CD4-positive, alpha-beta T cell treated with Interleukin-2 at 100 ng/mL for 4 hours (primary cell): ENCODE measurements at regions not wholly inside any gene's neighbourhood (a gene's known extent, or its start where the extent isn't known, plus 50 kb on each side); places are given as distances from the start of the nearest gene placed in this dataset.

Experiments used
- DNase-seq: peaks from one replicate; pipeline ENCODE4 v3.0.0-alpha.2; 2020; ENCODE audit warnings: low spot score

DNA sequence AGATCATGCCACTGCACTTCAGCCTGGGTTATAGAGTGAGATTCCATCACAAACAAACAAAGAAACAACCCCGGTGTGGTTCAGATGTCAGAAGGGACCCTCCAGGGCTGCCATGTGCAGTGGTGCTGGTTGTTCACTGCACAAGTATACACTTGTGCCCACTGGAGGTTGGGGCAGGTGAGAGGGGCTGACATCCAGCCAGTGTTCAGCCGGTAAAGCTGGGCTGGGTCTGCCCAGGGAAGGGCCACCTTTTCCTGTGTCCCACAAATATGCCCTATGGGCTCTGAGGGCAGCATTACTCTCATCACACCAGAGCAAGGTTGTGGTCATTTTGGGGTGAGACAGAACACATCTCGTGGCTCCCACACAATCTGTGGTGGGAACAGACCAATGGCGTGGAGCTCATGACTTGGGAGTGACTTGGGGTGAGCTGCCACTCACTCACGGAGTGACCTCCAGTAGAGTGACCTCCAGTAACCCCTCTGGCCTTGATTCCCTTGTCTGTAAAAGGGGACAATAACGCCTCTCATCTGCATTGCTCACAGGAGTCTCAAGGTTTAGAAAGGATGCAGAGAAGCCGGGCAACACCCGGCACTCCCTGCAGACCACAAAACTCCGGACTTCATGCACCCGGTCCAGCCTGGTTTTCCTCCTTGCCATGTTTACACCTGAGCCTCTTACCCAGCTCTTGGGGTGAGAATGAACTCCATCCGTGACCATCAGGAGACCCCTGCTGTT, 69.0 kb upstream of the VRK1 start:
- no peak for DNase-seq

DNA sequence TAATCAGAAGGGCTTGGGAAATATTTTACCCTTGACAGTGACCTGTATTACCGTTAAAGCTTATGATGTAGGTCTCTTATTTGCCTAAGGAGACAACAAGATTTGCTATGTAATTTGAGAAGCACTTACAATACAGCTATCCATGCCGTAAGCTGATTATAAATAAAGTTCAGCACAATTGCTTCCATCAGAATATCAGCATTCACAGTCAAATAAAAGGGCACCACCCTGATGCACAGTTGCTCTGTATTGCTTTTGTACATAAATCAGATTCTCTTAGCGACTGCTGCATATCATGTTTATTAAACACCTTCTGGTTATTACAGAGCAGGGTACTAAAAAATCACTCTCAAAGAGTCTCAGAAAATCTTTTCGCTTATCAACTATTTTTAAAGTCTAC, 67.3 kb upstream of the VRK1 start:
- no peak for DNase-seq

DNA sequence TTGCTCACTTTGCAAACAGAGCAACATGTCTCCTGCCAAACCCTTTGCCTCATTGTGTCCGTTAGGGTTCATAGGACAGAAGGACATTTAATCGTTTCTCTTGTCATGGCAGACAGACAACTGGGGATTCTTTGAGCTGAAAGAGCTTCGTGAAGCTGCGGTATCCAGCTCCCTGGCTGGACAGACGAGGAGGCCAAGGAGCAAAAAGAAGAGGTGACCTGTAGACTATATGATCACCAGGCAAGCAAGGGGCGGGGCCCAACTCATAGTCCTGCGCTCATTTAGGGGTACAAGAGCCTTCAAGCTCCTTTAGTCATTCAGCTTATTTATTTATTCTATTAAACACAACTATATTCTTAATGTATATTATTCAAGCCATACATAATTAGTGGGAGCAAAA, 66.8 kb upstream of the VRK1 start:
- no peak for DNase-seq

- no peak for DNase-seq
Observed at GRCh38 chr14:96734076-96734622, 63.0 kb upstream of the VRK1 start.

DNA sequence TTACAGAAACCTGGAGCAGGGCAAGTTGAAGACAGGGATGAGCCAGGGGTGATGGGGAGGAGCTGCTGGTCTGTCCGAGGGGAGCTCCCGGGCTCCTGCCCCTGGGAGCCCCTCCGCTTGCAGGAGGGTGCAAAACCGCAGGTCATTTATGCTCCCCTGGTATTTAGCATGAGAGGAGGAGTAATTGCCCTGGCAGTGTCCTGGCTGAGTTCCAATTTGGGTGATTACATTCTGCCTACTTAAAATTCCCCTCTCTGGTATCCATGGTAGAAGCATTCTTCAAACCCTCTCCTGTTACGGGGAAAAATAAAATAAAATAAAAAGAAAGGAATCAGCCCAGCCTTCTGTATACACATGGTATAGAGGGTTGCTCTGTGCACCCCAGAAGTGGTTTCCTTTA, 61.7 kb upstream of the VRK1 start:
- DNase-seq = no peak

DNA sequence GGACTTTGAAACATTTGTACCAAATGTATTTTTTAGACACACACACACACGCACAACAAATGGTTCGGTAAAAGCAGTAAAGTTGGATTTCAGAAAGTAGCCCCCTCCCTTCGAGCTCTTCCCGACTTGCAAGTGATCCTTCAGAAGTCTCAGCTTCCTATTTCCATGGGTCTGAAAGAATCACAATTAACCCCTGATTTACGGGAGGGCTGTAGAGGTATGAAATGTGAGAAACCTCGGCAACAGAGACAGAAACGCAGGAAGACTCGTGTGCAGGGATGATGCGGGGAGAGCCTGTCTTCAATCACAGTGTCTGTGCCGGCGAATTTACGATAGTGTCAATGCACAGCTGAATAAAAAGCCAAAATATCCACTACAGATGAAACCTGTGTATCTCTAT, 60.7 kb upstream of the VRK1 start:
- no peak for DNase-seq

DNA sequence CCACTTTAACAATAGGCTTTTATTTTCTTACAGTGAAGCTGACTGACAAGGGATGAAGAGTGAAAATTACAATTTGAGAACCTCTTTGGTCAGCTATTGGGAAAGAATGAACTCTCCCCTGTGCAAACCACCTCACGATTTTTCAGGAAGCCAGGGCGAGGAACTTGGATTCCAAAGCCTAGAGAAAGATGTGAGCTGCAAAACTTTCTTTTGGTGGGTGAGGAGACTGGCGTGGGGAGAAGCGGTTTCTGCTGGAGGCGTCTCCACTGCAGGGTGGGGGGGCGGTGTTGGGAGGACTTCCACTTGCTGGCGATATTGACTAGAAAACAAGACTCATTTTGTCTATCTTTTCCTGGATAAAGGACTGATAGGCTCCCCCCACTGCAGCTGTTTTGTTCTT, 59.3 kb upstream of the VRK1 start:
- no peak for DNase-seq

DNA sequence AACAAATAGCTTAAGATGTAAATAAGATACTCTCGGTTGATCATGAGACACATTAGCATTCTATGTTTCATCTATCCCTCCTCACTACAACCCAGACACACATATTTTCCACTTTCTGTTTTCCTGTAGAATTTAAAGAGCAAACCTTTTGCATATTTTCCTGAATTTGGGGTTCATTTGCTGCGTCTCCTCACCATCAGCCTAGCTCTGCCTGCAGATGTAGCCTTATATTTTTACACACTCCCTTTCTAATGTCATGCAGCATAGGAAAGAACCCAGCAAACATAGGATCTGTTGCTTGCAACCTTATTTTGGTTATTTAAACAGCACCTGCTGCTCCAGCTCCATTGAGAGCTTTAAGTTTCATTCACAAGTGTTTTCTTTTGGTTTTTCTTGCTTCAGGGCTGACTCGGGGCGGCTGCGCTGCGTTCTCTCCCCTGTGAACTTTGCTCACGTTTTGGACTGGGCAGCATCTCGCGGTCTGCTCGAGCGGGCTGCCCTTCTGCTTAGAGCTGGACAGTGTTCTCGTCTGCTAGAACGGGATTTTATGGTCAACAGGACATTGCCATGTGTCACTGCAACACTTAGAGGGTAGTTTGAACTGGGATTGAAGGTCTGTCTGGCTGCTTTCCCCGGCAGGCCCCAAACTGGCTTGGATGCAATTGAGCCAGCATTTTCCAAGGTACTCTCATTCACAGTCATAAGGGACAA, 57.8 kb upstream of the VRK1 start:
- DNase-seq = no peak

DNA sequence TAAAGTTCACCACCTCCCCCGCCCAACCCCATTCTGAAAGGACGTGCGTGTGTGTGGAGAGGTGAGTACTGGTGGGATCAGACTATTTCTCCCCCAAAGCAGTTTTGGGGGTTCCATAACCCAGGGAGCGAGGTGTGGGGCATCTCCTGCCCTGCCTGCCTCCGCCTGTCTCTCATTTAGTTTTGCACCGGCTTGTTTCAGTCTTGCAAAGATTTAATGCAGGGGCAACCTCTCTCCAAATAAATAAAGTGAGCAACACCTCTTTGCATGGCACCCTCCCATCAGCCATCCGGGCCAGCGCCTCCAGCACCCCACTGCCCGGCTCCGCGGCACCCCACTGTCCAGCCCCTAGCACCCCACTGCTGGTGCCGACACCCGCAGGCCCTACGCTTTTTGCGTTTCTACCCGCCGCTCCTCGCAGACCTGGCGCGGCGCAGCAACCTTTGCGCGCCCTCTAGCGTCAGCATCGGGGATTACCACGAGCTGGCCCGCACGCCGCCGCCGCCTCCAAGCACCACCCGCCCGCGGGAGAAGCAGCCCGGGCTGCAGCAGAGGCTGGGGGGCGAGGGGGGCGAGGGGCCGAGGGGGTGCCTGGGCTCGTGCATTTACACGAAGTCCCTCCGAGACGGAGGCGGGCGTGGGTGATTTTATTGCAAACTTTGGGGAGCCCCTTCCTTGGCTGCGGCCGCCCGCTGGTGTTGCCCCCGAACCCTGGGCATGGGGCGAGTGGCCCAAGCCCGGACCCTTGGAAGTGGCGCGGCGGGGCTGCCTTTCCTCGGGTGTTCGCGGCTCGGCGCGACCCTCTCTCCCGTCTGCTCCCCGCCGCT, 55.8 kb upstream of the VRK1 start:
- DNase-seq = peak; percentile 72

DNA sequence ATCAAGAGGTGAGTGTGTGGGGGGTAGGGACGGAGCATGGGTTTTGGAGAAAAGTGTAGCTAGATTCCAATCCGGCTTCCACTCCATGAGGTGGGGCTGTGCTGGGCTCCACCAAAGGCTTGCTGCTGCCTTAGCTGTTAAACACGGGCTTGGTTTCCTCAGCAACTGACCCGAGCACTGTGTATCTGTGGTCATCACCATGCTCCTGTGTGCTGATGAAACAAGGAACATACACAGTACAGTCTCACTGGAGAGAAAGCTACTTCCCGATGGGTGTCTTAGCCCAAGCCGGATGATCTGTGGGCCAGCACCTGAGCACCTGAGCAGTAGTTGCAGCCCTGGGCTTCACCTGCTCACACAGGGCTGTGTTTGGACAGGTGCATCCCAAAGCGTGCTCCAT, 52.9 kb upstream of the VRK1 start:
- DNase-seq = no peak

DNA sequence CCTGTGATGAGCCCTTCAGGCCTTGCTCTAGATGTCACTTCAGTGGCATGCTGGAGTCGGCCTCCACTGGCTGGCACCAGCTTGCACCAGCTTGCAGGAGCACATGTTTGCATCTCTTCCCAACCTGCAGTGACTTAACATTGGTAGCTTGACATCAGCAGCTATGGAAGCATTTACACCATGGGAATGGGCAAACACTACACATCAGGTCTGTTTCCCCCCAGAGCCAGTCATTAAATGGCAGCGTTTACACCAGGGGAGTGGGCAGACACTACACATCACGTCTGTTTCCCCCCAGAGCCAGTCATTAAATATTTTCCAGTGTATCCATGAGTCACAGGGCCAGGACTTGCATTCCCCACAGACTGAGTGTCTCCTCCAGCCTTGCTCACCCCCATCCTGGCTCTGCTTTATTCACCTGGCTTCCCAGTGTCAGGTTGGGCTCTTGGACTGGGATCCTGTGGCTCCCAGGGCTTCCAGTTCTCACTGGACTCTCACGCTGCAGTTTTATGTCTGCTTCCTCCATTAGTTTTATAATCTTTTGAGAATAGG, 51.6 kb upstream of the VRK1 start:
- DNase-seq = no peak

DNA sequence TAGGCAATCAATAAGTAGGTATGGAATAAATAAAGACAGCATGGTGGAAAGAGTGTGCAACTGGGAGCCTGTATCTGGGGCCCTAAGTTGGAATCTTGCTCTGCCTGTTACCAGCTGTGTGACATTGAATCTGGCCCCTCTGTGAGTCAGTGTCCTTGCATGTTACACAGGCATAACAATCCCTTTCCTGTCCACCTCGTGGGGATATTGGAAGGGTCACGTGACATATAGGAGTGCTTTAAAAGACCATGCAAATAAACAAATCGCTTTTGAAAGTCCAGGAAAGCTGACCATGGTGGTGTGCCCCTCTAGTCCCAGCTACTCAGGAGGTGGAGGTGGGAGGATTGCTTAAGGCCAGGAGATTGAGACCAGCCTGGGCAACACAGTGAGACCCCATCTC, 51.1 kb upstream of the VRK1 start:
- DNase-seq = no peak

- DNase-seq = no peak
Observed at GRCh38 chr14:96747006-96747405, 50.2 kb upstream of the VRK1 start.
